ENCODE measurements at regions not wholly inside any gene's neighbourhood (a gene's known extent, or its start where the extent isn't known, plus 50 kb on each side); places are given as distances from the start of the nearest gene placed in this dataset.

DNA sequence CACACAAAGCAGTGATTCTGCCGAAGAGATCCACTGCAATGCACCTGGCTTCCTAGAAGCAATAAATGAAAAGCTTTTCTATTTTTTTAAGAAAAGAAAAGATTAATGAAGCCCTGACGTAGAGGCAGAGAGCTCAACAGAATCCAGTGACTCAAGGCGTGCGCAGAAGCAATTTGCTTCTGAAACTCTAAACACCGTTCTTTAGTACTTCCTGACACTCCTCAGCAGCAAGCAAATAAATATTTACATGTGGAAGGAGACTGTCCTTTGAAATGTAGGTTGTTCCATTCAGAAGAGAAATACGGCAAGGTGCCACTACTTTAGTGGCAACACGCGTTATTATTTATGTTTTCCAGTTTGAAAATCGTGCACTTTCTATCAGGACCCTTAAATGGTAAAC, 126.2 kb upstream of the ZNF516 start:
- Histone ChIP-seq H3K4me1 (ENCODE audit: insufficient read depth, low read length) (peaks cover 2% of the 10 kb centered on the region; the same call in 1 of the 2 replicates), H2BK20ac (ENCODE audit: low read depth, low read length, poor library complexity, severe bottlenecking) (no peak overlapping the region), H3T11ph (ENCODE audit: low read length) (no peak overlapping the region), H3K79me2 (ENCODE audit: insufficient read depth, low read length) (no peaks in the 10 kb centered on the region), H3K23me2 (ENCODE audit: insufficient read length, low read depth, low read length, poor library complexity, severe bottlenecking) (peaks cover 8% of the 10 kb centered on the region), H2BK15ac (ENCODE audit: low read depth, low read length) (no peak overlapping the region), H2AFZ (ENCODE audit: low read length) (no peak overlapping the region), H4K8ac (replicated peaks; ENCODE audit: insufficient read length, low read depth, low read length) (no peak overlapping the region), H3K4me2 (ENCODE audit: insufficient read depth, insufficient read length, low read length) (peak overlapping the region; percentile 50), H2BK5ac (ENCODE audit: insufficient read length, low read length) (no peak overlapping the region), H4K5ac (ENCODE audit: insufficient read length, low read depth, low read length) (no peak overlapping the region), H2BK120ac (ENCODE audit: low read depth, low read length, poor library complexity, severe bottlenecking) (no peak overlapping the region), H2BK12ac (ENCODE audit: insufficient read length, low read depth, low read length) (no peak overlapping the region), H3K9ac (ENCODE audit: extremely low read depth, insufficient read length, low read length) (no peak overlapping the region), H3K27me3 (ENCODE audit: insufficient read depth, low read length) (no peaks in the 10 kb centered on the region), H3K27ac (ENCODE audit: insufficient read length, low read depth, low read length) (no peak overlapping the region), H3K18ac (ENCODE audit: insufficient read length, low read depth, low read length) (no peak overlapping the region), H4K91ac (ENCODE audit: insufficient read length, low read depth, low read length) (no peak overlapping the region), H3K79me1 (ENCODE audit: insufficient read depth, low read depth, low read length, poor library complexity, severe bottlenecking) (no peaks in the 10 kb centered on the region), H2AK5ac (ENCODE audit: insufficient read length, low read length) (no peak overlapping the region), H3K23ac (ENCODE audit: insufficient read length, low read depth, low read length) (no peak overlapping the region), H3K56ac (ENCODE audit: insufficient read length, low read depth, low read length) (no peak overlapping the region), H4K20me1 (ENCODE audit: control insufficient read depth, insufficient read depth, insufficient read length) (no peaks in the 10 kb centered on the region), H3K4ac (ENCODE audit: low read depth, low read length) (no peak overlapping the region), H3K14ac (ENCODE audit: insufficient read depth, low read length) (no peak overlapping the region), H3K9me3 (ENCODE audit: control insufficient read depth, low read depth, low read length) (no peaks in the 10 kb centered on the region)
- Mint-ChIP-seq H3K4me1 (peaks cover 52 to 56% of the 10 kb centered on the region in 2 experiments), H3K27me3 (ENCODE audit: low read depth) (peaks cover 34% of the 10 kb centered on the region), H3K9me3 (no peaks in the 10 kb centered on the region; a peak in 1 of 5 replicates), H3K27ac (no peak overlapping the region; a peak in 2 of 7 replicates), H3K4me3 (peak overlapping the region; percentile 67 to 72), H3K36me3 (ENCODE audit: insufficient read depth in 1 of 3, low read depth in 3 of 3) (0 out of 7 replicates have a peak, but pooled peaks cover 0 to 4% (median 0%) of the 10 kb centered on the region in 3 experiments)
- no peak for DNase-seq
- no CpG with 5 or more reads among the region's 9 CpGs for WGBS (ENCODE audit: extremely low coverage, insufficient read length, low lambda C conversion rate)
- TF ChIP-seq, protein P1, sequence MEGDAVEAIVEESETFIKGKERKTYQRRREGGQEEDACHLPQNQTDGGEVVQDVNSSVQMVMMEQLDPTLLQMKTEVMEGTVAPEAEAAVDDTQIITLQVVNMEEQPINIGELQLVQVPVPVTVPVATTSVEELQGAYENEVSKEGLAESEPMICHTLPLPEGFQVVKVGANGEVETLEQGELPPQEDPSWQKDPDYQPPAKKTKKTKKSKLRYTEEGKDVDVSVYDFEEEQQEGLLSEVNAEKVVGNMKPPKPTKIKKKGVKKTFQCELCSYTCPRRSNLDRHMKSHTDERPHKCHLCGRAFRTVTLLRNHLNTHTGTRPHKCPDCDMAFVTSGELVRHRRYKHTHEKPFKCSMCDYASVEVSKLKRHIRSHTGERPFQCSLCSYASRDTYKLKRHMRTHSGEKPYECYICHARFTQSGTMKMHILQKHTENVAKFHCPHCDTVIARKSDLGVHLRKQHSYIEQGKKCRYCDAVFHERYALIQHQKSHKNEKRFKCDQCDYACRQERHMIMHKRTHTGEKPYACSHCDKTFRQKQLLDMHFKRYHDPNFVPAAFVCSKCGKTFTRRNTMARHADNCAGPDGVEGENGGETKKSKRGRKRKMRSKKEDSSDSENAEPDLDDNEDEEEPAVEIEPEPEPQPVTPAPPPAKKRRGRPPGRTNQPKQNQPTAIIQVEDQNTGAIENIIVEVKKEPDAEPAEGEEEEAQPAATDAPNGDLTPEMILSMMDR (conservative IDR thresholded peaks at IDR 0.05), result no peak
